Esophagus squamous epithelium (tissue), 4 donors: ENCODE measurements at regions not wholly inside any gene's neighbourhood (a gene's known extent, or its start where the extent isn't known, plus 50 kb on each side); places are given as distances from the start of the nearest gene placed in this dataset.

Source experiments
- CTCF ChIP-seq, 6 experiments: fragments of 450-650 bp in 4 of 6; fragments of 200-600 bp in 2 of 6; sonication (generic) in 2 of 6; IDR thresholded peaks; one replicate each; pipeline ENCODE4 v1.5.1; 2016 to 2019; ENCODE audit warnings: antibody characterized with exemption in 6 of 6, mild to moderate bottlenecking in 4 of 6, moderate library complexity in 4 of 6
- POLR2A ChIP-seq, 4 donors: fragments of 450-650 bp; IDR thresholded peaks; one replicate each; pipeline ENCODE4 v1.6.1; 2017; ENCODE audit warnings: antibody characterized with exemption in 4 of 4, mild to moderate bottlenecking in 4 of 4, moderate library complexity in 3 of 4

- TF ChIP-seq CTCF (IDR thresholded peaks at IDR 0.05) (no peak), POLR2A (IDR thresholded peaks at IDR 0.05) (no peak)
These were observed 420.4 kb upstream of the PITX2 start for GRCh38 chr4:111043286-111043685.
